K562 (cell line): ENCODE measurements at regions not wholly inside any gene's neighbourhood (a gene's known extent, or its start where the extent isn't known, plus 50 kb on each side); places are given as distances from the start of the nearest gene placed in this dataset.
A peak's percentile ranks its signal among the peaks of the same experiment; 100 is the strongest.
"Not testable (repeated sequence)": the region's sequence is repeated elsewhere in the genome, so short reads cannot be mapped to it uniquely, and the experiment has no call there.

Source experiments
- ATAC-seq: fragments of 200-7000 bp; cut with Tn5 transposase; 3 replicates; pipeline ENCODE4 v1.9.1; 2020; ENCODE audit warnings: moderate library complexity
- BruUV-seq: library from RNA; stranded (reverse); fragments of 400-500 nt; replicated peaks from 2 replicates; lab custom pipeline; 2021; lab: Mats Ljungman, UMichigan
- CTCF ChIA-PET: fragments of 300-600 bp; formaldehyde crosslinking; extraction: SDS; loops from one replicate; lab custom pipeline; 2021; ENCODE audit warnings: low intra/inter-chr PET ratio; lab: Yijun Ruan, JAX
- POLR2A ChIA-PET: fragments of 300-600, 350-650 bp; sonication (Branson Sonifier 250); formaldehyde crosslinking; extraction: SDS; loops from one replicate; lab custom pipeline; 2021; ENCODE audit warnings: antibody characterized with exemption, inconsistent platforms; lab: Yijun Ruan, JAX
- DNase-seq, 4 experiments: peaks; one replicate each; pipeline versions ENCODE4 v3.0.0 to v3.0.0-alpha.2; 2011 to 2018; ENCODE audit warnings: low spot score in 3 of 4, mixed read lengths in 3 of 4; ENCODE audit errors: extremely low read depth in 1 of 4
- FAIRE-seq: peaks from 2 replicates; lab custom pipeline; 2011; peaks lifted over from hg19 to GRCh38; lab: Jason Lieb, UNC
- H2AFZ ChIP-seq: 2 replicates; pipeline ENCODE4 v1.6.0; 2011; ENCODE audit warnings: low read depth, low read length, control low read depth, inconsistent platforms
- H3K27ac ChIP-seq: fragments of 200-600 bp; 3 replicates; pipeline ENCODE4 v1.8.0; 2011; ENCODE audit warnings: low read depth, mild to moderate bottlenecking, control low read depth, inconsistent platforms, low read length, moderate library complexity, mixed read lengths; ENCODE audit errors: extremely low read depth
- H3K27me3 ChIP-seq, 2 experiments: fragments of 300-600 bp in 1 of 2; 2 replicates in 1 of 2; 3 replicates in 1 of 2; pipeline versions ENCODE4 v1.6.0 to v1.8.0; 2011; ENCODE audit warnings: inconsistent platforms in 2 of 2, low read length in 2 of 2, mild to moderate bottlenecking in 1 of 2, mixed read lengths in 1 of 2, moderate library complexity in 1 of 2; ENCODE audit not compliant: control insufficient read depth in 2 of 2, insufficient read depth in 2 of 2
- H3K36me3 ChIP-seq: fragments of 300-600 bp; 3 replicates; pipeline ENCODE4 v1.8.0; 2011; ENCODE audit warnings: mild to moderate bottlenecking, low read length, inconsistent platforms; ENCODE audit not compliant: control insufficient read depth, insufficient read depth
- H3K4me1 ChIP-seq, 2 experiments: fragments of 200-600 bp in 1 of 2; replicated peaks in 1 of 2; 2 replicates in 1 of 2; 3 replicates in 1 of 2; pipeline versions ENCODE4 v1.5.1 to v1.8.0; 2011; ENCODE audit warnings: inconsistent platforms in 2 of 2, low read length in 2 of 2, mild to moderate bottlenecking in 1 of 2, mixed read lengths in 1 of 2, moderate library complexity in 1 of 2; ENCODE audit not compliant: control insufficient read depth in 2 of 2, insufficient read depth in 2 of 2
- H3K4me2 ChIP-seq: 2 replicates; pipeline ENCODE4 v1.6.1; 2011; ENCODE audit warnings: low read length, control low read depth, inconsistent platforms, mixed read lengths; ENCODE audit not compliant: insufficient read depth
- H3K4me3 ChIP-seq: fragments of 200-600 bp; sonication (generic), shearing (Covaris generic); 2 replicates; pipeline ENCODE4 v1.5.1; 2016; ENCODE audit warnings: control low read depth, inconsistent platforms
- H3K79me2 ChIP-seq: fragments of 200-600 bp; 3 replicates; pipeline ENCODE4 v1.8.0; 2011; ENCODE audit warnings: low read length, inconsistent platforms; ENCODE audit not compliant: control insufficient read depth, insufficient read depth
- H3K9ac ChIP-seq, 2 experiments: 2 replicates each; pipeline versions ENCODE4 v1.6.0 to v1.6.1; 2011; ENCODE audit warnings: low read depth in 2 of 2, low read length in 2 of 2, control low read depth in 1 of 2, inconsistent platforms in 1 of 2, mild to moderate bottlenecking in 1 of 2, mixed read lengths in 1 of 2; ENCODE audit not compliant: insufficient read depth in 1 of 2
- H3K9me1 ChIP-seq: one replicate; pipeline ENCODE4 v1.6.0; 2011; ENCODE audit warnings: inconsistent platforms, mild to moderate bottlenecking, low read length, moderate library complexity; ENCODE audit not compliant: control insufficient read depth, insufficient read depth
- H3K9me3 ChIP-seq: replicated peaks from 2 replicates; pipeline ENCODE4 v1.5.1; 2011; ENCODE audit warnings: low read depth, low read length, inconsistent platforms; ENCODE audit not compliant: control insufficient read depth, insufficient read depth
- H4K20me1 ChIP-seq: replicated peaks from 2 replicates; pipeline ENCODE4 v1.6.1; 2011; ENCODE audit warnings: low read length, inconsistent platforms, mixed read lengths; ENCODE audit not compliant: control insufficient read depth, insufficient read depth
- KDM1A ChIP-seq, 2 experiments: fragments of 450-650 bp; IDR thresholded peaks; 2 replicates each; pipeline ENCODE4 v1.6.1; 2016; ENCODE audit warnings: mild to moderate bottlenecking in 2 of 2
- ZNF561 ChIP-seq: fragments of 450-650 bp; formaldehyde crosslinking; conservative IDR thresholded peaks from 2 replicates; pipeline ENCODE4 v1.4.0; 2020; ENCODE audit warnings: mild to moderate bottlenecking, moderate library complexity
- ZNF583 ChIP-seq: fragments of 250-450 bp; sonication (Bioruptor Pico); IDR thresholded peaks from 2 replicates; pipeline ENCODE4 v1.4.0; 2020
- WGBS: fragments of 100-300 bp; shearing (Covaris generic); methylation state at CpG from one replicate; pipeline ENCODE4 v1.1.6; 2016; ENCODE audit warnings: low coverage, mixed read lengths; ENCODE audit not compliant: insufficient coverage; ENCODE audit errors: missing lambda C conversion rate; 5-methylcytosine and 5-hydroxymethylcytosine counted together
- in situ Hi-C: fragments of 300-500 bp; cut with MboI; formaldehyde crosslinking; loops from 4 replicates; pipeline ENCODE4 v1.15.0; 2018; ENCODE audit warnings: inconsistent platforms, mixed read lengths
- intact Hi-C: fragments of 100-400 bp; cut with micrococcal nuclease; formaldehyde crosslinking; loops from 2 replicates; pipeline ENCODE4 v1.14.2; 2022

- no CpG with 5 or more reads among the region's 4 CpGs for WGBS
- Histone ChIP-seq H3K27ac (no peak overlapping the region), H3K9me3 (no peaks in the 10 kb centered on the region; the same call in 1 of the 2 replicates), H3K4me3 (no peak overlapping the region), H3K4me1 (no peaks in the 10 kb centered on the region; a peak in 1 of 5 replicates), H4K20me1 (no peaks in the 10 kb centered on the region), H3K79me2 (no peaks in the 10 kb centered on the region), H3K27me3 (no peaks in the 10 kb centered on the region), H3K9me1 (no peaks in the 10 kb centered on the region), H3K9ac (no peak overlapping the region), H2AFZ (no peak overlapping the region), H3K4me2 (no peak overlapping the region), H3K36me3 (no peaks in the 10 kb centered on the region)
- in situ Hi-C loops (no loop called here), intact Hi-C loops (no loop called here)
- ATAC-seq = no peak
- ChIA-PET CTCF (no interaction called here), POLR2A (no interaction called here)
- no TSS peak for BruUV-seq
- FAIRE-seq = no peak
- no peak for TF ChIP-seq ZNF583 (CRISPR knock-in tag)
- TF ChIP-seq ZNF561 = no peak
- DNase-seq = no peak
Observed at GRCh38 chrX:63417649-63418048, 66.5 kb upstream of the SPIN4 start.

- H3K36me3 ChIP-seq, FAIRE-seq, H3K27me3 ChIP-seq, H3K4me2 ChIP-seq, in situ Hi-C loops, H3K9me3 ChIP-seq, ATAC-seq, H3K9ac ChIP-seq, POLR2A ChIA-PET, H3K4me3 ChIP-seq, H3K79me2 ChIP-seq, DNase-seq, H3K4me1 ChIP-seq, BruUV-seq, CTCF ChIA-PET, H4K20me1 ChIP-seq, H3K27ac ChIP-seq, H2AFZ ChIP-seq, intact Hi-C loops, H3K9me1 ChIP-seq: not testable (repeated sequence)
- peak; percentile 61 to 66; a peak in 2 of 4 replicates for TF ChIP-seq KDM1A (IDR thresholded peaks at IDR 0.05)
- 42% methylated on average over 5 of the region's 7 CpGs for WGBS
Observed at GRCh38 chrX:63409934-63410333, 58.8 kb upstream of the SPIN4 start.
